Dermis microvascular lymphatic vessel endothelial cell (primary cell): ENCODE measurements at regions not wholly inside any gene's neighbourhood (a gene's known extent, or its start where the extent isn't known, plus 50 kb on each side); places are given as distances from the start of the nearest gene placed in this dataset.

Experiments
- DNase-seq, 2 donors: peaks; one replicate each; pipeline versions ENCODE4 v3.0.0 to v3.0.0-alpha.2; 2010; ENCODE audit warnings: low read depth in 2 of 2

- no peak for DNase-seq
Measured at GRCh38 chr4:99714179-99714578, 56.6 kb upstream of the C4orf54 start.

- DNase-seq: no peak
Measured at GRCh38 chr4:99712530-99712929, 54.9 kb upstream of the C4orf54 start.

GRCh38 chr4:99712099-99712498 lies 54.5 kb upstream of the C4orf54 start:
- no peak for DNase-seq

DNA sequence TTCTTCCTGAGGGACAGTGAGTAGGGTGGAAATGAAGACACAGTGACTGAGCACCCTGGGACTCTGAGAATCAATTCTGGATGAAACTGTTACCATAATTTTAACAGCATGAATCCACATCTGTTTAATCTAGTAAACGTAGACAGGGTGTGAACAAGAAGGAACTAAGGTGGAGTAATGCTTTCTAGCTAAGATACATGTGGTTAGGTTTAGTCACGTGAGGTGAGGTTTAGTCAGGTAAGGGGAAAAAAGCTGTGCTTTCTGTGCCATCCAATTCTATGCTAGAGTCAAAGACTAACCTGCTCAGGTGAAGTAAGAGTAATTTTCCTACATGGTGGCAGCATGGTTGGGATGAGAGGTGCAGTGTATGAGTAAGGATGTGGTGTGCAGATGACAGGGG lies 54.0 kb upstream of the C4orf54 start:
- no peak for DNase-seq

GRCh38 chr4:99710681-99711345 lies 53.2 kb upstream of the C4orf54 start:
- DNase-seq: no peak

DNA sequence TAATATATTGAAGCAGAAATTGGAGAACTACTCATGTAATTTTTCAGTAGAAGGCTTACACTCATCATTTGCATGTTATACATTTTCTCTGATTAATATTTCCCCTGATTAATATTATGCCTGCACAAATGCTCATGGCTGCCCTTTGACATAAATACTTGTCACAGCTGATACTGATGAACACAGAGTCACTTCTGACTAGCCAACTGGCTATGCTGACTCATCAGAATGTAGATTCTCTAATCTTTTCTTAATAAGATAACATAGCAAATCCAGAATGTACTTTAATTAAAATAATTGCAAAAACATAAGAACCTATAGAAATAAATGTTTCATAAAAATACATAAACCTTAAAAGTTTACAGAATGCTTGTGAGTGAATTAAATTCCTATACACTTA lies 52.4 kb upstream of the C4orf54 start:
- DNase-seq: no peak

GRCh38 chr4:99708551-99708950 lies 50.9 kb upstream of the C4orf54 start:
- DNase-seq: no peak
